GM18861 (cell line): ENCODE measurements at regions not wholly inside any gene's neighbourhood (a gene's known extent, or its start where the extent isn't known, plus 50 kb on each side); places are given as distances from the start of the nearest gene placed in this dataset.
A peak's percentile ranks its signal among the peaks of the same experiment; 100 is the strongest.
"Not testable (repeated sequence)": the region's sequence is repeated elsewhere in the genome, so short reads cannot be mapped to it uniquely, and the experiment has no call there.

Experiments used
- ATAC-seq: cut with Tn5 transposase; IDR thresholded peaks from one replicate; pipeline ENCODE4 v1.9.1; 2021; ENCODE audit not compliant: unreplicated experiment

DNA sequence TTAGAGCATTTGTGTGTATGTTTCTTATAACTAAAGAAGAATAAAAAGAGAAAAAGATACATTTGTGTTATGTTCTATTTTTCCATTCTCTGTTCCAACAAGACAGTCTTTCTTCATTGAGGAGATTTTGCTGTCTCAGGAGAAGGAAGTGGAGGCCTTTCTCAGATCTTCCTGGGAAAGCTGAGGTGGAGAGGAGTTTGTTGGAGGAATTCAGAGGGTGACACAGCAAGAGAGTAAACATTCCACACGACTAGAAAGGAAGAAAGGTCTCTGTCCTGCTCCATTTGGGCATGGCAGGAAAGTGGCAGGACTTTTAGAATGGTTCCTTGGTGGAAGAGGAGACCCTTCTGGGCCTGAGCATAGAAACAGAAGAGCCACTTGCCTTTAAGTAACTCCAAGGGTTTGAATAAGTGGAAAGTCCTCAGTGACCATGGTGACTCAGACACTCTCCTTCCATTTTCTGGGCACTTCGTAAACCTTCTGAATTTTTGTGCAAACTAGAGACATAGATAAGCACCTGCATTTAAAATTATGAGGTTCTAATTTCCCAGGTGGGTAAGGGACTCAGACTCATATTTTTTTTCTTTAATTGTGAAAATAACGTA, 52.3 kb upstream of the COL5A2 start:
- ATAC-seq, result no peak

DNA sequence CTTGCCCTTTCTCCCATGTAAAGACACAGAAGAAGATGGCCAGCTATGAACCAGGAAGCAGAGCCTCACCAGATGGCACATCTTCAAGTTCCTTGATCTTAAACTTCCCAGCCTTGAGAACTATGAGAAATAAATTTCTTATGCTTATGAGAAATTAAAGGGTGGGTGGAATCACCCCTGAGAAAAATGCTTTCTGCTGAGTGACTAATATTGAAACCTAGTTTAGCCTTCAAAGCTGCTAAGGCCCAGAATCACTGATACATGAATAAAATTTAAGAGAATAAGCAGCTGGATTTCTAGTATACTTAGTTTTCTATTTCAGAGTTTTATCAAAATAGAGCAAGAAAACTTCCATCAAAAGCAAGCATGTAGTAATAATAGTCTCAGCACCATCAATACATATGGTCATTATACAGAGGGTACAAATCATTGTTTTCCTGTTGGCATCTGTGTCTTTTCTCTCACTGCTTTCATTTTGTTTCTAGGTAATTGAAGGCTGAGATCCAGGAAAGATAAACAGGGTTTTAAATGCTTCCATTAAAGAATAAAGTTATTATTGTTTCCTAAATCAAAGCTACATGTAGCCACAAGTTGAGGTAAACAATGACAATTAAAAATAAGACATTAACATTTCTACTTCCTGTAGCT, 53.3 kb upstream of the COL5A2 start:
- ATAC-seq, result peak; percentile 81

DNA sequence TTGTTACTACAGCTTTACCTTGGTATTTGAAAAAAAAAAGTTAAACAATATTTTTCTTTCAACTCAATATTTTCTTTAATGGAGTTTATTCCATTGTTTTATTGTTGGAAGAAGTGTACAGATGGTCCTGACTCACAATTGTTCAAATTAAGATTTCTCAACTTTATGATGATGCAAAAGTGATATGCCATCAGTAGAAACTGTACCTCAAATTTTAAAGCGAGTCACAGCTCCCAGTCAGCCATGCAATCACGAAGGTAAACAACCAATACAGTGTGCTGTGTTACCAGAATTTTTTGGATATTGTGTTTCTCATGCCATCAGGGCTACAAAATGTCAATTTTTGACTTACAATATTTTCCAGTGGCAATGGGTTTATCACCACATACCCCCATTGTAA, 54.0 kb upstream of the COL5A2 start:
- ATAC-seq, result no peak

DNA sequence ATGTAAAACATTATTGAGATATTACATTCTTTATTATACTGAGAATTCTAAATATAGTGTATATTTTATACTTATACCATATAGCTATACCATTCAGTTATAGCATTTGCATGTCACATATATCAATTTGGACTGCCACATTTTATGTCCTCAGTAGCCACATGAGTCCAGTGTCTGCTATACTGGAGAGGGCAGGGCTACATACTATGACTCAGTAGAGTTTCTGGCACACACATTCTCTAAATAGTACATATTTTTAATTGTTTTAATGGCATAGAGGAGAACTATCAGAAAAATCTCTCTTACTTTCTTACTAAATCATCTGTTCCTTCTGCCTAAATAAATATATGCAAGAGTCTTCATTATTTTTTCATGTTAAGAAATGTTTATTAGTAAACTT, 55.4 kb upstream of the COL5A2 start:
- ATAC-seq, result no peak

DNA sequence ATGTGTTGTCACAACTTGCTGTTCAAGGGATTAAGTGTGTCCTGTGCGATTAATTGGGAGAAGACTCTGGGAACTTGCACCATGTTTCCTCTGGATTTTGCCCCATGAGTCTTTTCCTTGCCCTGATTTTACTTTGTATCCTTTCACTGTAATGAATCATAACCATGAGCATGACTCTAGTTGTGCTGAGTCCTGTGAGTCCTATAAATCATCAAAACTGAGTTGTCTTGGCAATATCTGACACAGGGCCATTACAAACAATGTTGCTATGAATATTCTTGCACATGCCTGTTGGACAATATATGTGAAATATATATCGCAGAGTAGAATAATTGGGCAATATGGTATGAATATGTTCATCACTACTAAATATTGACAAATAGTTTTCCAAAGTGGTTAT, 56.5 kb upstream of the COL5A2 start:
- no peak for ATAC-seq

DNA sequence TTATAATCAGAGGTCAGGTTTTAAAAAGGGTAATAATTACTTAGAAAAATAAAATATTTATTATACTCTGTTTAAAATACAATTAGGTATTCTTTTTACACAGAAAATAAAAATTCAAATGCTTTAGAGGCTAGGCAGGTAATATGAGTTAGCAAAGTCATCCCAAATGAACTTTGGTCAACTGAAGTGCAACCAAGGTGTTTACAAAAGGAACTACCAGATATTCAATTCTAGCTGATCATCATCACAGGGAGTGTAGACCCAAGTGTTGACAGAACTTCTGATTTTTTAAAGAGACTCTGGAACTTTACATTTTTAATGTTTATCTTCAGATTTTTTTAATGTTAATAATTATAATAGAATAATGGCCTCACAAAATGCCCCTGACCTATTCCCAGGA, 59.3 kb upstream of the COL5A2 start:
- ATAC-seq, result no peak

DNA sequence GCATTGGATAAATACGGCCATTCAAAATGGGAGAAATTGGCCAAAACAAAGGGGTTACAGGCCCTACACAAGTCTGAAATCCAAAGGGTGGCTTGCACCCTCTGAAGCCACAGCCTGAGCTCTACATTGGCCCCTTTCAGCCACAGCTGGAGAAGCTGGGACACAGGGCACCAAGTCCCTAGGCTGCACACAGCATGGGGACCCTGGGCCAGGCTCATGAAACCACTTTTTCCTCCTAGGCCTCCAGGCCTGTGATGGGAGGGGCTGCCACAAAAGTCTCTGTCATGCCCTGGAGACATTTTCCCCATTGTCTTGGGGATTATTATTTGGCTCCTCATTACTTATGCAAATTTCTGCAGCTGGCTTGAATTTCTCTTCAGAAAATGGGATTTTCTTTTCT, 64.3 kb upstream of the COL5A2 start:
- not testable (repeated sequence) for ATAC-seq

DNA sequence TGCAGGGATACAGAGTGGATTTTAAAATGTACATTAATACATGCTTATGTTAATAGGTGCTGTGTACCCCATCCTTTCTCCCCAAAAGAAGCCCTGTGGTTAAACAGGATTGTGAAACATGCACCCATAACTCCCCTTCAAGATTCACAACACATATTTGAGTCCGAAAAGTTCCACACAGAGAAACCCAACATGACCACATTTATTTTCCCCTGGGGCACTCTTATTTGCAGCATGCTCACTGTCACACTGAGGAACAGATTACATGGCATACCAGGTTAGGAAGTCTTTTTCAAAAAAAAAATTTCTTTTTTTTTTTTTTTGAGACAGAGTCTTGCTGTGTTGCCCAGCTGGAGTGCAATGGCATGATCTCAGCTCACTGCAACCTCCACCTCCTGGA, 67.7 kb upstream of the COL5A2 start:
- no peak for ATAC-seq

DNA sequence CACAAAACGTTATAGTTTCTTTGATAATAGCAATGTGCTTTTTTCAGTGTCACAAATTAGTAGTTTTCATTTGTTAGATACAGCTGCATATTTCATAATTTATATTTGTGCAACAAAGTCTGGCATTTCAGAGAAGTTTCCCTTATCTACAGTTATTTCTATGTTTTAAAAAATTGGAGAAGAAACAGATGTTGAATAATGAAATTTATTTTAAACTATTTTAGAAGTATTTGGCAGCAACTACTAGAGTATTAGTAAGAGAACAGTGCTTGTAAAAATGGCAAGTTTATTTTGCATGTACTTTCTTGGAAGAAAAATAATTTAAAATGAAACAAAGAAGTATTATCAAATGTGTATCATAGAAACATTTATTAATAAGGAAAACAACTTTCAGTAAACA, 68.6 kb upstream of the COL5A2 start:
- no peak for ATAC-seq

DNA sequence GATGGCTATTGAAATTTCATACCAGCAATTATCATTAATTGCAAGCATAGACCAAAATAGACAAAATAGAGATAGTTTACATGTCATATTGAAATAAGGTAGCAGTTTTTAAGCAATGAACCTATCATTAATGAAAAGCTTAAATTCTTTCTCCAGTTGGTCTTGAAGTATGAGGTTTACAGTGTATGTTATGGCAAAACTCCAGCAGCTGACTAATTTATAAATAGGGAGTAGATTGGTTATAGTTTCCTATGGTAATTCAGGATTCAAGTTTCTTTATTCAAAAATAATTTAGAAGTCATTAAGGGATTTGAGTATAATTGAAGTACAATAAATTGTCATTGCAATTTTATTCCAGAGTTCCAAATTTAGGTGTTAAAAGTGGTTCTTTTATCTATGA, 69.6 kb upstream of the COL5A2 start:
- ATAC-seq, result no peak

DNA sequence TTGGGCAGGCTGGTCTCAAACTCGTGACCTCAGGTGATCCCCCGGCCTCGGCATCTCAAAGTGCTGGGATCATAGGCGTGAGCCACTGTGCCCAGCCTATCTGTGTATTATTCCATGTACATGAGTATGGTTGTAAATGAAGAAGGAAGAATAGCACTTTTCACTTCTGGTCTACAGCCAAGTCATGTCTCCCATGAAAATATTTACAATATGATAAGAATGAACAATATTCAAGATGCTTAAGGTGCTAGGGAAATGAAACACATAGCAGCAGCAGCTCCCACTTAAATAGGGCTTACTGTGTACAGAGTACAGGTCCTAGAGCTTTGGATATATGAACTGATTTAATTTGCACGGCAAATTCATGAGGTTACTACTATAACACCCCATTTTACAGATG, 70.3 kb upstream of the COL5A2 start:
- no peak for ATAC-seq

DNA sequence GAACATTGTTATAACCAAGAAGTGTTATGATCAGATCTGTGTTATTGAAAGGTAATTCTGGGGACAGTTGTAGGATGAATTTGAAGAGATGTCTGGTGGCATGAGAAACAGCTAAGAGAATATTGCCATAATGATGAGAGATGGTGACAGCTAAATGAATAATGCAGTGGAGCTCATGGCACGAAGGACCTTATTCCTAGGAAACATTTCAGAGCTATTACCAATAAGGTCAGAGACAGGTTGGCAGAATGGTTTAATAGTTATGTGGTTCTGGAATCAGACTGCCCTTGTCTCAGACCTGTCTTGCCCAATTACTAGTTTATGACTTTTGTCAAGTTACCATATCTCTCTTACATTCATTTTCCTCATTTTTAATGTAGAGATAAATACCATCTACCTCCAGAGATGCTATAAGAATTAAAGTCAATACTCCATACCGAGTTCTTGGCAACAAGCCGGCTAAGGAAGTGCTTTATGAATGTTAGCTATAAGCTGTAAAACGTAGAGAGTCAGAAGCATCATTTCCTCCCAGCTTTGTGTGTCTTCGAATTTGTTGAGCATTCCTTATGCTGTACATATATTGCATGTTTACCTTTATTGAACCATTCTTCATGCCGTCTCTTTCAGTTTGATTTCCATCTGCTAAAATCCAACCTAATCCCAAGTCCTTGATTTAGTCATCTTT, 73.6 kb upstream of the COL5A2 start:
- no peak for ATAC-seq

DNA sequence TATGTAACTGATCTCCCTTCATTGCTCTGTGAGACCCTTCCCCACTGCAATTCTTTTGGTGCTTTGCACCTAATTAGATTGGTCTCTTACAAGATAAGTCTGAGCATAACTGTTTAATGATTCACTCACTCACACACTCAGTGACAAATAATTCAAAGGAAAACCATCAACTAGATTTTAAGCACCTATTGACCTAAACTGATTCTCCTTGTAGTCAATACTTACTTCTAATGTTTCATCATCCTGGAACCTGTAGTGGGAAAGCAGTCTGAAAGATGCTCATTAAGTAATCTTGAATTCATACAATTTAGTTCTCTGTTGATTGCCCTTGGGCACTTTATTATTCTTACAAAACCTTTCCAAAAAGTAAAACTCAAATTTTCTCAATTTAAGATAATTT, 74.3 kb upstream of the COL5A2 start:
- no peak for ATAC-seq

DNA sequence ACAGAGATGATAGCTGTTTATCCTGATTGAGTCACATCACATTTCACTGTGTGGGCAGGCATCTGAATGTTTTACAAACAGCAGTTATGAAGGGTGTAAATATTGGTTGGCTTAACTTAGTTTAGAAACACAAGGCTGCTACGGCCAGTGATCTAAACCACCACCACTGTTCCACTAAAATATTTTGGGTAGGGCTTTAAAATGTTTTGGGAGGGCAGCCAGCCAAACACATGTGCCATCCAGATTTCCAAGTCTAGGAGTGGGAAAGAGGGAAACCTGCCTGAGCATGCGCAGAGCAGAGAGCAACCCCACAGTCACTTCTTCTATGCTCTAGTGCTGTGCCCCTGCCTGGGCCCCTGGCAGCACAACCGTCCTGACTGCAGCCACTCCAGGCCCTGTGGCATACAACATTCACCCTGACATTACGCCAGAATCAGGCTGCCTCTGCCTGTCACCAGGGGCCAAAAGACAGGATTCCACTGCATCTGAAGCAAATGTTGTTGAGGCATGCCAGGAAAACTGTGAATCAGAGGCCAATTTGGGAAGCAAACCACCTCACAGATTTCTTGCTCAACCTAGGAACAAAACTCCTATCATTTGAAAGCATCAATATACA, 74.8 kb upstream of the COL5A2 start:
- no peak for ATAC-seq

DNA sequence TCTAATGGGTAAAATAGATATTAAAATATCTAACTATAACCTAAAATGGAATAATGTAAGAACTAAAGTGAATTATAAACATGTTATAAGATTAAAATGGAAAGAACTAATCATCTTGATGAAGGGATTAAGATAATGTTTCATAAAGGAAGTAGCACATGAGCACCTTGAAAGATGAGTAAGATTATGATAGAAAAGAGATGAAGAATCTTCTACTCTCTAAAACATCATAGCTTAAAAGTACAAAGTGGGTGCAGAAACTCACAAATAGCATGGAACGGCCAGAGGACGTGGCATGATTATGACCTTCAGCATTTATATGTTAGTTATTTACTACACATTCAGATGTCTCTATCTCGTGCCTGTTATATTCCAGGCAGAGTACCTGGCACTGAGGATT, 76.2 kb upstream of the COL5A2 start:
- no peak for ATAC-seq

DNA sequence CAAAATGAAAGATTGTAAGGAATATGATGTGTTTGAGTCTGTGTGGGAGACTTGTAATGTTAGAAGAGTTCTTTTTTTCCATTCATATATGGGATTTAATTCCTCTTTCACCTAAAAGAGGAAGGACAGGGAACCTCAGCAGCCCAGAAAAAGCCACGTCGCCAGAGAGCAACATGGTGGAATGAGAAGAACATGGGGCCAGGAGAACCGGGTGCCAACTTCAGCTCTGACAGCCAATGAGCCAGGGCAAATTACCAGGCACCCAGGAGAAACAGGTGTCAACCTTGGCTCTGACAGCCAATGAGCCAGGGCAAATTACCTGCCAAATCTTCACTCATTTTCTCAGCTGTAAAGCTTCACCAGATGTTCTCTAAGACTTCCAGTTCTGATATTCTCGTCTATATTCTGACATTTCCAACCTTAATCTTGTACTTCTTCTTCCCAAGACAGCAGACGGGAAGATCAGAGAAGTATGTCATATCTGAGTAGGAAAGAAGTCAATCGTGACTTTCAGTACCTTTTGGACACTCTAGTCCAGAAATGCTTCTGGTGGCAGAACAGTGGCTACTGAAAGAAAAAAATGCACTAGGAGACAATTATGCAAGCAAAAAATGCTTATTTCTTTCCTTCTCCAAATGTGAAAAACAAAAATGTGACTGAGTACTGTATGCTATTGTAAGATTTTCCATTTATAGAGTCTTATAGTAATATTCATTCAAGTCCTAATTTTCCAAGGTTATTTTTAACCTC, 79.2 kb upstream of the COL5A2 start:
- ATAC-seq, result no peak

DNA sequence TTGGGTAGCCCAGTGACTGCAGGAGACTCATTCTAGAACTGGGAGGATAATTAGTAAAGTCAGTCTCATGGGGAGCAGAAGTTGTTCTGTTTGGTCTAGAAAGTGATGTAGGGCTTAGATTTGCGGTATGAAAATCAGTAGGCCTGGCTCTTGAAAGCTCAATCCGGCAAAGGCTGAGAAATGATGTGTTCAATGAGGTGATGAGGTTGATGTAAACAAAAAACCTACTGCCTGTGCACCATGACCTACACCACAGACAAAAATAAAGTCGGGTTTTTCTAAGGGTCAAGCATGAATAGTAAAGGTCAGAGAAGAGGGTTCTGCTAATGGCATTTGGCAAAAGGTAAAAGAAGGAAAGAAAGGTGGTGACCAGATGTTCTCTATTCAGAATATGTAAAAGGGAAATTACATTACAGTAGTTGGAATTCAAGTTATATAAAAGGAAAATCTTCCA, 80.8 kb upstream of the COL5A2 start:
- ATAC-seq, result no peak

DNA sequence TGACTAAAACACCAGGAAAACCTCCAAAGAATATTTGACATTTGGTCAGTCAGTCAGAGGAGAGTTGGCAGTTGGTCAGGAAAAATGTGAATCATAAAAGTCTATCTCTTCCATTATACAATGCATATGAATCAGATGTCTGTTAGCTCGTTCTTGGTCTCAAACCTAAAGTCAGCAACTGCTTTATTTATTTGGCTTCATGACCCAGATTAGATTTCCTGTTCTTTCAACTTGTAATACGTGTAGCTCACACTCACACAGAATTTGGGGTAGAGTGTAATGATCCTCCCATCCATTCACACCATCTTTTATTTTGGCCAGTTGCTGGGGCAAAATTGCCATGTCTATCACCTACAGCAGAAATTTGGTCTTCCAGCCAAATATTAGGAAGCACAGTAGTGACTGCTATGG, 81.9 kb upstream of the COL5A2 start:
- ATAC-seq, result no peak

DNA sequence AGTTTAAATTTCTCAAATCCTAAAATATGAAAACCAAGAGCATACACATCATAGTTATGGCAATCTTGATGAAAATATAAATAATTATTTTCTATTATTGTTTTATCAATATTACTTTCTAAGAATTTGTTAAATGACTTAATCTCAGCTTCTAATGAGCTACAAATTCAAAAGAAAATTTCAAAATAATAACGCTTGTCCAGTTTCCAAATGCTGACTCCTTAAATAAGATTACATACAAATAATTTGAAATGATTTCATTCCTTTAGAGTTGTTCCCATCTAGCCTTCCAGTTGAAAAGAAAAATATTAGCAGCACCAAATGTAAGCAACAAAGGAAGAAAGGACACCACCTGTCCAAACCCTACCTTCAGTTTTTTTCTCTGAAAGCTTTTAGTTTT, 82.4 kb upstream of the COL5A2 start:
- no peak for ATAC-seq

DNA sequence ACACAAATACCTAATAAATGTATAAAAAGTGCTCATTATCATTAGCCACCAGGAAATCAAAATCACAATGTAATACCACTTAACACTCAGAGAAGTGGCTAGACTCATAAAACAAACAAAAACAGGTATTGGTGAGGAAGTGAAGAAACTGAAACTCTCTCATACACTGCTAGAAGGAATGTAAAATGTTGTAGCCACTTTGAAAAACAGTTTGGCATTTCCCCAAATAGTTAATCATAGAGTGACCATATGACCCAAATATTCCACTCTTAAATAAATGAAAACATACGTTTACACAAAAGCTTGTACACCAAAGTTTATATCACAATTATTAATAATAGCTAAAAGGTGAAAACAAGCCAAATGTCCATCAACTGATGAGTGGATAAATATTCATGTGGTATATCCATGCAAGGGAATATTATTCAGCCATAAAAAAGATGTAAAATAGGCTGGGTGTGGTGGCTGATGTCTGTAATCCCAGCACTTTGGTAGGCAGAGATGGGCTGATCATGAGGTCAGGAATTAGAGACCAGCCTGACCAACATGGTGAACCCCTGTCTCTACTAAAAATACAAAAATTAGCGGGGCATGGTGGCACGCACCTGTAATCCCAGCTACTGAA, 86.2 kb upstream of the COL5A2 start:
- no peak for ATAC-seq

DNA sequence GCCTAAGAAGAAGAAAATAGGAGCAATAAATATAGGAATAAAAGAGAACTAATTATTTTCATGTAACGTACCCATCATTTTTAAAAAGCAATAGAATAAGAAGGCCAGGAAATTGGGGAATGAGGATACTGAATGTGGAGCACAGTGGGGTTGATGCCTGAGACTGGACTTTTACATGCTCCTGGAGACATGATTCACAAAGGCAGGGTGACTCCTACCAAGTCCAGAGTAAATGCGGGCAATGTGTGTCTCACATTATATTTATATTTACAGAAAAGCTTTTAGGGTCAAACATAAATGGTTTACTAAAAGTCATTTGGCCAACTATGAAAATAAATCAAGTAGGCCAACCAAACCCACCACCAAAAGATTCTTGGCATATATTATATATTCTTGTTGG, 87.9 kb upstream of the COL5A2 start:
- no peak for ATAC-seq
